ENCODE measurements at regions not wholly inside any gene's neighbourhood (a gene's known extent, or its start where the extent isn't known, plus 50 kb on each side); places are given as distances from the start of the nearest gene placed in this dataset.

DNA sequence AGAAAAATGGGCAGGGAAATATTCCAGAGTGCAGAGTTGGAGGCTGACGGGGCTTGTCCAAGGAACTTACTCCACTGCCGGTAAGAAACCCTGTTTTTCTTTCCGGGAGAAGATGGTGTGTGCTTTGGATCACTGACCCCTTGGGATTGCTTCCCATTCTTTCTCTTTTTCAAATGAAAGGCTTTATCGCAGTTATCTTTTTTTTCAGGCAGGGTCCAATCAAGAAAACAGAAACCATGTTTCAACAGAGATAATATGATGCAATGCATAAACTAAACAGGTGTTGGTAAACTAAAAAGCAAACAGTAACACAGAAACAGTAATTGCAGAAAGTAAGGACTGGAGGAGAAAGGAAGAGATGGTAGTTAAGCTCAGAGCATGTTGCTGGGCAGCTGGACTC lies 145.1 kb downstream of the LYPLAL1 start:
- TF ChIP-seq CTCF (IDR thresholded peaks at IDR 0.05; ENCODE audit: insufficient read depth, low read length, poor library complexity, severe bottlenecking) (no peak), EZH2phosphoT487 (conservative IDR thresholded peaks at IDR 0.05; ENCODE audit: low read length) (no peak)
